ENCODE measurements at regions not wholly inside any gene's neighbourhood (a gene's known extent, or its start where the extent isn't known, plus 50 kb on each side); places are given as distances from the start of the nearest gene placed in this dataset.

- DNase-seq (ENCODE audit: low spot score): no peak
Measured at GRCh38 chr5:124839371-124839998, 93.0 kb upstream of the ZNF608 start.

GRCh38 chr5:124841829-124842712 lies 95.6 kb upstream of the ZNF608 start:
- no peak for DNase-seq (ENCODE audit: low spot score)

GRCh38 chr5:124842725-124843595 lies 96.5 kb upstream of the ZNF608 start:
- no peak for DNase-seq (ENCODE audit: low spot score)

- no peak for DNase-seq (ENCODE audit: low spot score)
Measured at GRCh38 chr5:124843596-124843899, 97.1 kb upstream of the ZNF608 start.

- DNase-seq (ENCODE audit: low spot score): no peak
Measured at GRCh38 chr5:124844371-124844920, 98.0 kb upstream of the ZNF608 start.

GRCh38 chr5:124847907-124848306 lies 101.5 kb upstream of the ZNF608 start:
- DNase-seq (ENCODE audit: low spot score): no peak

GRCh38 chr5:124849774-124850173 lies 103.3 kb upstream of the ZNF608 start:
- no peak for DNase-seq (ENCODE audit: low spot score)

GRCh38 chr5:124856726-124857125 lies 110.3 kb upstream of the ZNF608 start:
- no peak for DNase-seq (ENCODE audit: low spot score)

- no peak for DNase-seq (ENCODE audit: low spot score)
Measured at GRCh38 chr5:124858612-124859011, 112.2 kb upstream of the ZNF608 start.

- no peak for DNase-seq (ENCODE audit: low spot score)
Measured at GRCh38 chr5:124859027-124859426, 112.6 kb upstream of the ZNF608 start.

- no peak for DNase-seq (ENCODE audit: low spot score)
Measured at GRCh38 chr5:124859556-124860290, 113.3 kb upstream of the ZNF608 start.

- DNase-seq (ENCODE audit: low spot score): no peak
Measured at GRCh38 chr5:124860291-124860655, 113.8 kb upstream of the ZNF608 start.

- no peak for DNase-seq (ENCODE audit: low spot score)
Measured at GRCh38 chr5:124865066-124865465, 118.6 kb upstream of the ZNF608 start.

- no peak for DNase-seq (ENCODE audit: low spot score)
Measured at GRCh38 chr5:124865603-124866354, 119.3 kb upstream of the ZNF608 start.

GRCh38 chr5:124866355-124867136 lies 120.1 kb upstream of the ZNF608 start:
- no peak for DNase-seq (ENCODE audit: low spot score)

GRCh38 chr5:124867137-124867704 lies 120.8 kb upstream of the ZNF608 start:
- no peak for DNase-seq (ENCODE audit: low spot score)

- no peak for DNase-seq (ENCODE audit: low spot score)
Measured at GRCh38 chr5:124868676-124869075, 122.2 kb upstream of the ZNF608 start.

GRCh38 chr5:124869426-124870033 lies 123.1 kb upstream of the ZNF608 start:
- no peak for DNase-seq (ENCODE audit: low spot score)

GRCh38 chr5:124870070-124870469 lies 123.6 kb upstream of the ZNF608 start:
- DNase-seq (ENCODE audit: low spot score): no peak
